ENCODE measurements at regions not wholly inside any gene's neighbourhood (a gene's known extent, or its start where the extent isn't known, plus 50 kb on each side); places are given as distances from the start of the nearest gene placed in this dataset.

DNA sequence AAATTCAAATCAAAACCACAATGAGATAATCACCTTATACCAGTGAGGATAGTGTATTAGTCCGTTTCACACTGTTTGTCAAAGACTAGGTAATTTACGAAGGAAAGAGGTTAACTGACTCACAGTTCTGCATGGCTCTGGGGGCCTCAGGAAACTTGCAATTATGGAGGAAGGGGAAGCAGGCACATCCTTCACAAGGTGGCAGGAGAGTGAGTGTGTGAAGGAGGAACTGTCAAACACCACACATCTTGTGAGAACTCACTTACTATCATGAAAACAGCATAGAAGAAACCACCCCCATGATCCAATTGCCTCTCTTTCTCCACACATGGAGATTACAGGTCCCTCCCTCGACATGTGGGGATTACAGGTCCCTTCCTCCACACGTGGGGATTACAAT lies 54.7 kb upstream of the TRPC5 start:
- ATAC-seq (ENCODE audit: low FRiP score in 2 of 2) (no peak), DNase-seq (no peak)
- Histone ChIP-seq H3K9me3 (no peaks in the 10 kb centered on the region), H3K4me3 (no peak overlapping the region), H3K4me1 (no peaks in the 10 kb centered on the region), H3K27ac (no peak overlapping the region), H3K27me3 (no peaks in the 10 kb centered on the region), H3K36me3 (no peaks in the 10 kb centered on the region)
- WGBS, 2 donors, result 35 to 57% methylated on average over 4 of the region's 4 CpGs
- TF ChIP-seq, protein P1, sequence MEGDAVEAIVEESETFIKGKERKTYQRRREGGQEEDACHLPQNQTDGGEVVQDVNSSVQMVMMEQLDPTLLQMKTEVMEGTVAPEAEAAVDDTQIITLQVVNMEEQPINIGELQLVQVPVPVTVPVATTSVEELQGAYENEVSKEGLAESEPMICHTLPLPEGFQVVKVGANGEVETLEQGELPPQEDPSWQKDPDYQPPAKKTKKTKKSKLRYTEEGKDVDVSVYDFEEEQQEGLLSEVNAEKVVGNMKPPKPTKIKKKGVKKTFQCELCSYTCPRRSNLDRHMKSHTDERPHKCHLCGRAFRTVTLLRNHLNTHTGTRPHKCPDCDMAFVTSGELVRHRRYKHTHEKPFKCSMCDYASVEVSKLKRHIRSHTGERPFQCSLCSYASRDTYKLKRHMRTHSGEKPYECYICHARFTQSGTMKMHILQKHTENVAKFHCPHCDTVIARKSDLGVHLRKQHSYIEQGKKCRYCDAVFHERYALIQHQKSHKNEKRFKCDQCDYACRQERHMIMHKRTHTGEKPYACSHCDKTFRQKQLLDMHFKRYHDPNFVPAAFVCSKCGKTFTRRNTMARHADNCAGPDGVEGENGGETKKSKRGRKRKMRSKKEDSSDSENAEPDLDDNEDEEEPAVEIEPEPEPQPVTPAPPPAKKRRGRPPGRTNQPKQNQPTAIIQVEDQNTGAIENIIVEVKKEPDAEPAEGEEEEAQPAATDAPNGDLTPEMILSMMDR (IDR thresholded peaks at IDR 0.05), result no peak
- TF ChIP-seq POLR2AphosphoS5 (IDR thresholded peaks at IDR 0.05), result no peak
- no peak for TF ChIP-seq EP300 (IDR thresholded peaks at IDR 0.05)
- no peak for TF ChIP-seq POLR2A (IDR thresholded peaks at IDR 0.05)

Measured in upper lobe of left lung (tissue), 6 donors.